A549 (cell line): ENCODE measurements at regions not wholly inside any gene's neighbourhood (a gene's known extent, or its start where the extent isn't known, plus 50 kb on each side); places are given as distances from the start of the nearest gene placed in this dataset.

Experiments
- BHLHE40 ChIP-seq: IDR thresholded peaks from 2 replicates; pipeline ENCODE4 v1.6.1; 2012; ENCODE audit warnings: low read depth, low read length, inconsistent platforms
- CEBPB ChIP-seq, 2 experiments: fragments of >200 bp in 1 of 2; sonication (Bioruptor Twin) in 1 of 2; formaldehyde crosslinking in 1 of 2; IDR thresholded peaks; 2 replicates each; pipeline ENCODE4 v1.6.1; 2012 to 2016
- CTCF ChIP-seq: fragments of >200 bp; sonication (Bioruptor Twin); formaldehyde crosslinking; IDR thresholded peaks from 3 replicates; pipeline ENCODE4 v1.5.1; 2016
- E2F6 ChIP-seq: IDR thresholded peaks from 2 replicates; pipeline ENCODE4 v1.6.1; 2012; ENCODE audit warnings: low read depth, borderline replicate concordance
- EHMT2 ChIP-seq: fragments of 200-600 bp; sonication (generic); IDR thresholded peaks from 2 replicates; pipeline ENCODE4 v1.6.1; 2016; ENCODE audit warnings: antibody characterized with exemption, low read depth, mild to moderate bottlenecking, moderate library complexity
- ELK1 ChIP-seq: fragments of 150-350 bp; IDR thresholded peaks from 2 replicates; pipeline ENCODE4 v1.6.1; 2014; ENCODE audit warnings: low read depth, mild to moderate bottlenecking, low read length
- MYC ChIP-seq: IDR thresholded peaks from 2 replicates; pipeline ENCODE4 v1.6.1; 2012; ENCODE audit warnings: mild to moderate bottlenecking, inconsistent platforms, low read length, improper control_type of control experiment, borderline replicate concordance
- NR3C1 ChIP-seq: fragments of >200 bp; sonication (Bioruptor Twin); formaldehyde crosslinking; IDR thresholded peaks from 3 replicates; pipeline ENCODE4 v1.6.1; 2017
- POLR2A ChIP-seq: IDR thresholded peaks from 2 replicates; pipeline ENCODE4 v1.6.1; 2012; ENCODE audit warnings: mild to moderate bottlenecking, low read length
- SMC3 ChIP-seq: fragments of >200 bp; sonication (Bioruptor Twin); formaldehyde crosslinking; IDR thresholded peaks from 3 replicates; pipeline ENCODE4 v1.6.1; 2018; ENCODE audit warnings: inconsistent platforms
- SREBF2 ChIP-seq: fragments of 450-650 bp; IDR thresholded peaks from 2 replicates; pipeline ENCODE4 v1.6.1; 2014; ENCODE audit warnings: mild to moderate bottlenecking, moderate library complexity
- TP53 ChIP-seq: fragments of 250-450 bp; sonication (Bioruptor Pico); IDR thresholded peaks from 2 replicates; pipeline ENCODE4 v1.5.0; 2021; ENCODE audit warnings: mild to moderate bottlenecking, moderate library complexity

DNA sequence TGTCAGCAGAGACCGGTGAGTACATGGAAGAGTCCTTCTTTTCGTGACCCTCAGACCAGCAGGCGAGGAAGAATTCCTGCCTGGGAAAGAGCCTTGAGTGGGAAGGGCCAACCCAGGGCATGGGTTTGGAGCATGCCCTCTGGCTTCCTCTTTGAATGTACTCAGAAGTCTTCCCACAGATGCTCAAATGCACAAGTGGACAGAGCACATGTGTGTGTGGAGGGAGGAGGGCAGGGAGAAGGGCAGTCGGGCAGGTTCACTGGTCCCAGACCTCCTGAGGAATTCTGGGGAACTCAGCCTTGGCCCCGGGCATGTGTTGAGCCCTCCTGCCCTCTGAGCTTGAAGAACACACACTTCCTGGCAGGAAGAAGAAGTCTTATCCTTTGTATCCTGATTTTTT is 63.2 kb upstream of the HELT start:
- TF ChIP-seq CEBPB (IDR thresholded peaks at IDR 0.05) (no peak), TP53 (CRISPR knock-in tag) (no peak), CTCF (no peak), SREBF2 (no peak), BHLHE40 (no peak), POLR2A (no peak), SMC3 (no peak), ELK1 (no peak), NR3C1 (no peak), EHMT2 (no peak), MYC (no peak), E2F6 (no peak)
